Stomach (tissue), 8 donors: ENCODE measurements at regions not wholly inside any gene's neighbourhood (a gene's known extent, or its start where the extent isn't known, plus 50 kb on each side); places are given as distances from the start of the nearest gene placed in this dataset.

Source experiments
- DNase-seq, 2 donors: peaks; one replicate each; pipeline versions ENCODE4 v3.0.0 to v3.0.0-alpha.2; 2013 to 2019
- H3K27ac ChIP-seq, 5 donors: fragments of 200-600 bp in 4 of 5; sonication (generic) in 4 of 5; one replicate each; pipeline ENCODE4 v1.5.1; 2013 to 2019; ENCODE audit warnings: mild to moderate bottlenecking in 1 of 5, moderate library complexity in 1 of 5
- H3K27me3 ChIP-seq, 3 donors: fragments of 200-600 bp; sonication (generic); one replicate each; pipeline ENCODE4 v1.5.1; 2017 to 2019; ENCODE audit warnings: mixed run types in 1 of 3
- H3K36me3 ChIP-seq, 4 donors: fragments of 200-600 bp; sonication (generic); 1 replicate in 3 of 4; 2 replicates in 1 of 4; pipeline ENCODE4 v1.5.1; 2016 to 2019
- H3K4me1 ChIP-seq, 4 donors: fragments of 200-600 bp; sonication (generic); one replicate each; pipeline ENCODE4 v1.5.1; 2016 to 2019
- H3K4me3 ChIP-seq, 4 donors: fragments of 200-600 bp; sonication (generic) in 3 of 4; one replicate each; pipeline ENCODE4 v1.5.1; 2016 to 2019; ENCODE audit warnings: mild to moderate bottlenecking in 1 of 4
- H3K9me3 ChIP-seq, 4 donors: fragments of 200-600 bp; sonication (generic); one replicate each; pipeline ENCODE4 v1.5.1; 2016 to 2019
- CTCF ChIP-seq, 7 experiments: fragments of 450-650 bp in 4 of 7; fragments of 200-600 bp in 3 of 7; sonication (generic) in 3 of 7; IDR thresholded peaks; one replicate each; pipeline ENCODE4 v1.5.1; 2016 to 2019; ENCODE audit warnings: antibody characterized with exemption in 7 of 7, control low read depth in 2 of 7, mild to moderate bottlenecking in 1 of 7
- EP300 ChIP-seq: sonication (generic); formaldehyde crosslinking; IDR thresholded peaks from one replicate; pipeline ENCODE4 v1.6.1; 2017; ENCODE audit warnings: antibody characterized with exemption
- POLR2A ChIP-seq, 4 donors: fragments of 450-650 bp; IDR thresholded peaks; one replicate each; pipeline ENCODE4 v1.6.1; 2016; ENCODE audit warnings: antibody characterized with exemption in 4 of 4, control low read depth in 2 of 4, mild to moderate bottlenecking in 1 of 4, moderate library complexity in 1 of 4
- POLR2AphosphoS5 ChIP-seq, 3 donors: sonication (generic); formaldehyde crosslinking; IDR thresholded peaks; one replicate each; pipeline ENCODE4 v1.6.1; 2016; ENCODE audit warnings: antibody characterized with exemption in 3 of 3
- WGBS, 5 donors: extraction: QIAGEN DNeasy Blood & Tissue Kit in 3 of 5; methylation state at CpG; one replicate each; pipeline versions ENCODE4 v1.1.5 to v1.1.7; 2013 to 2018; 5-methylcytosine and 5-hydroxymethylcytosine counted together
- intact Hi-C: fragments of 100-400 bp; cut with DNase I; formaldehyde crosslinking; loops from one replicate; pipeline ENCODE4 v1.15.1; 2023; ENCODE audit warnings: low total_unique reads
- donor health status: healthy with polysubstance abuse.
- donor health status: Bipolar disorder and iron deficiency.
- donor health status: healthy.

- Histone ChIP-seq H3K27me3 (no peaks in the 10 kb centered on the region), H3K4me1 (no peaks in the 10 kb centered on the region), H3K4me3 (no peak overlapping the region), H3K36me3 (no peaks in the 10 kb centered on the region), H3K9me3 (peaks cover 0 to 16% (median 11%) of the 10 kb centered on the region in 4 donors), H3K27ac (no peak overlapping the region)
- WGBS, 5 donors: 68 to 94% (median 75%) methylated on average over 3 of the region's 3 CpGs
- intact Hi-C loops: no loop called here
- no peak for DNase-seq
- TF ChIP-seq CTCF (IDR thresholded peaks at IDR 0.05) (no peak), EP300 (no peak), POLR2AphosphoS5 (IDR thresholded peaks at IDR 0.05) (no peak), POLR2A (IDR thresholded peaks at IDR 0.05) (no peak)
Observed at GRCh38 chr14:61847861-61848260, 85.6 kb downstream of the SNAPC1 start.

GRCh38 chr14:61854898-61855297, 92.7 kb downstream of the SNAPC1 start:
- Histone ChIP-seq H3K27me3 (peaks cover 0 to 4% (median 0%) of the 10 kb centered on the region in 3 donors), H3K36me3 (no peaks in the 10 kb centered on the region), H3K27ac (no peak overlapping the region), H3K4me1 (no peaks in the 10 kb centered on the region), H3K9me3 (no peaks in the 10 kb centered on the region), H3K4me3 (no peak overlapping the region)
- intact Hi-C loops: no loop called here
- TF ChIP-seq CTCF (IDR thresholded peaks at IDR 0.05) (no peak), POLR2AphosphoS5 (IDR thresholded peaks at IDR 0.05) (no peak), EP300 (no peak), POLR2A (IDR thresholded peaks at IDR 0.05) (no peak)
- DNase-seq: no peak

- peak; percentile 47 to 64 for DNase-seq
- Histone ChIP-seq H3K4me1 (no peaks in the 10 kb centered on the region), H3K27ac (no peak overlapping the region), H3K36me3 (no peaks in the 10 kb centered on the region), H3K4me3 (no peak overlapping the region), H3K9me3 (no peaks in the 10 kb centered on the region), H3K27me3 (peaks cover 0 to 4% (median 0%) of the 10 kb centered on the region in 3 donors)
- TF ChIP-seq CTCF (IDR thresholded peaks at IDR 0.05) (peak in 5 of 7 experiments; percentile 26 to 75 (median 45)), POLR2A (IDR thresholded peaks at IDR 0.05) (no peak), POLR2AphosphoS5 (IDR thresholded peaks at IDR 0.05) (no peak), EP300 (no peak)
- 52 to 76% (median 70%) methylated on average over 1 of the region's 1 CpG for WGBS, 5 donors
- intact Hi-C loops: no loop called here
Observed at GRCh38 chr14:61860294-61860918, 98.2 kb downstream of the SNAPC1 start.

GRCh38 chr14:61861320-61861865, 99.2 kb downstream of the SNAPC1 start:
- 58 to 76% (median 65%) methylated on average over 7 of the region's 7 CpGs for WGBS, 5 donors
- no peak for DNase-seq
- H3K27ac ChIP-seq: no peak overlapping the region
- TF ChIP-seq CTCF (IDR thresholded peaks at IDR 0.05) (no peak), POLR2AphosphoS5 (IDR thresholded peaks at IDR 0.05) (no peak), POLR2A (IDR thresholded peaks at IDR 0.05) (no peak), EP300 (no peak)
- H3K27me3 ChIP-seq: no peaks in the 10 kb centered on the region
- no peaks in the 10 kb centered on the region for H3K36me3 ChIP-seq
- intact Hi-C loops: no loop called here
- no peak overlapping the region for H3K4me3 ChIP-seq
- H3K9me3 ChIP-seq: no peaks in the 10 kb centered on the region
- no peaks in the 10 kb centered on the region for H3K4me1 ChIP-seq
